Left lobe of liver (tissue), 2 donors: ENCODE measurements at regions not wholly inside any gene's neighbourhood (a gene's known extent, or its start where the extent isn't known, plus 50 kb on each side); places are given as distances from the start of the nearest gene placed in this dataset.
"Not testable (repeated sequence)": the region's sequence is repeated elsewhere in the genome, so short reads cannot be mapped to it uniquely, and the experiment has no call there.

Source experiments
- ATAC-seq: fragments of 200-7000 bp; cut with Tn5 transposase; one replicate; pipeline ENCODE4 v1.9.1; 2020; ENCODE audit warnings: mild to moderate bottlenecking, moderate library complexity
- DNase-seq: peaks from one replicate; pipeline ENCODE4 v3.0.0-alpha.2; 2020; ENCODE audit warnings: low spot score
- donor health status: DM: no; HTN: no; CAD: no; lungs with moderate emphysema.
- donor health status: DM: no; HTN: yes; CAD: no.

DNA sequence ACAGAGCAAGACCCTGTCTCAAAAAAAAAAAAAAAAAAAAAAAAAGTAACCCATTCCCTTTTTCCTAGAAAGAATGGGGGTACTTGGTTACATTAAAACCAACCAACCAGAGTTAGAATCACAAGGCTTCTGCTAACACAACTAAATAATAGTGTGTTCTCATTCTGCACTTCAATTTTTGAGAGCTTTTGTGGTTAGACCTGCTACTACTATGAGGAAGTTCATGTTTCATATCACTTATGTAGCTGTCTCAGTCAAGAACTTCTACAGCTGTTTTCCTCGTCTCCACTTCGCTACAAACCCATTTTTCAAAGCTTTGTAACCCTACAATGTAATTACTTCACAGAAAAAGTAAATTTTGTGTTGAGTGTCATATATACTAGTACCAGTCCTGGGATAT, 58.3 kb downstream of the PDHA2 start:
- DNase-seq = no peak
- no peak for ATAC-seq

DNA sequence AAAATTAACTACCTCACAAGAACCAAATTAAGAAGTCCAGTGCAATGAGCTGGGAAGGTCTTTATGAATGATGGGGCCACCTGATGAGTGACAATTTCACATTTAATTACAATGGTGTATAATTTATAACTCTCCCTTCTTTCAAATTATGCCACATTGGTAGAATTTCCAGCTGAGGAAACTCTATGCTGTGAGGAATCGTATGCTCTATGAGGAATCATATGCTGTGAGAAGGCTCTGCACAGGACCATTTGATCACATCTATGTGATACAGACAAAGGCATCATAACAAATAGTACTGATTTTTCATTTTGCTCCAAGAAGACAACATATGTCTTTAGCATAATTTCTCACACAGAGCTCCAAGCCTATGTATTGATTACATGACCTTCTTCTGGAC, 69.3 kb downstream of the PDHA2 start:
- ATAC-seq = no peak
- no peak for DNase-seq

DNA sequence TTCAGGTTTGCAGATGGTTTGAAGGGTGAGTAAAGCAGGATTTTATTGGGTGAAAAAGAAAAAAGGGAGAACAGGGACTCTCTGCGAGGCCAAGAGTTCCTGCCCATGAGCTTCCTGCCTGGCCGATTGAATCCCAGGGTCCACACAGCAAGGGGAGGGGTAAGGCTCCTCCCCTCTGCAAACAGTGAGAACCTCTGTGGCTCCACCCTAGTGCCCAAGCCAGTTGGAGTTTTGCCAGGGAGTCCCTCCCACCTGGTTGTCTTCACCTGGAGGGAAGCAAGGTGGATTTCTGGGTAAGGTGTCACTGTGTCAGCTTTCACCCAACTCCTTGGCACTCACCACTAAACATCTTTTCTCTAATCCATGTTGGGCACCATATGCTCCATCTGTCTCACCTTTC, 70.9 kb downstream of the PDHA2 start:
- ATAC-seq = no peak
- DNase-seq = no peak

DNA sequence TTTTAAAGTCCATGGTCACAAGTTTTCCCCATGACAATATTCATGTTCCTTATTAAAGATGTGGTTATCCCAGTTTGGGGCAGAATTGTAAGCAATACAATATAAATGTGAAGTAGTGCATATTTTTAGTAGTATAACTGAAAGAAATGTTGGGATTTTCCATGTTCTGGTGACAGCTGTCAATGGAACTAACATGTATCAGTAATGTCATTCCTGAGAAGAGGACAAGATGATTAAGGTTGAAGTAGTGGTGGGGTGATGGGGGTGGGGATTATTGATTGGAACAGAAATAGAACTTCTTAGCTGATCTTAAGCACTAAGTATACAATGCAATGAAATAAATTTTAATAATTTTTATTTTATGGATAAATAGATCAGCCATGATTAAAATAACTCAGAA, 81.6 kb downstream of the PDHA2 start:
- no peak for ATAC-seq
- DNase-seq = no peak

DNA sequence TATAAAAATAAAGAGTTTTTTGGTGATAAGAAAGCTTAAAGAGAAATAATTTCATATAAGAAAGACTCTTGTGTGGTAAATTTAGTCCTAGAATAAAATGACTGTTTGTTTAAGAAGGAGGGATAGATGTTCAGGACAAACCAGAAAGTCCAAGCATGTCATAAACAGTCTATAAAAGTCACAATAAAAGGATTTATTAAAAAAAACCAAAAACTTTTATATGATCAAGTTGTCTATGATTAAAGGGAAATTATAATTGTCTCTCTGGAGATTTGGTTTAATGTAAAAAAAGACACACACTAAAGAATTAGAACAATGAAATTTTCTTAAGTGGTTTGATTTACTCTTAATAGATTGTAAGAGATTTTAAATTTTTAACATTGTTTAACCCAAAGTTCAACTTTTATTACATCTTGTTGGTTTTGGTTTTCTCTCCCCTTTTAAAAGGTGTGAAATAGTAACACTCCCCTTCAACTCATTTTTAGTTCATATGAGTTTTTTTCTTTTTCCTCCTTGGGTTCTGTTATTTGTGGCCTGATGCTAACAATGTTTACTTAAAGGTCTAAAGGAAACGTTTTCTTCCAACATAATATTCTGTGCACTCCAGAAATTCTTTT, 89.7 kb downstream of the PDHA2 start:
- no peak for DNase-seq
- ATAC-seq = no peak

DNA sequence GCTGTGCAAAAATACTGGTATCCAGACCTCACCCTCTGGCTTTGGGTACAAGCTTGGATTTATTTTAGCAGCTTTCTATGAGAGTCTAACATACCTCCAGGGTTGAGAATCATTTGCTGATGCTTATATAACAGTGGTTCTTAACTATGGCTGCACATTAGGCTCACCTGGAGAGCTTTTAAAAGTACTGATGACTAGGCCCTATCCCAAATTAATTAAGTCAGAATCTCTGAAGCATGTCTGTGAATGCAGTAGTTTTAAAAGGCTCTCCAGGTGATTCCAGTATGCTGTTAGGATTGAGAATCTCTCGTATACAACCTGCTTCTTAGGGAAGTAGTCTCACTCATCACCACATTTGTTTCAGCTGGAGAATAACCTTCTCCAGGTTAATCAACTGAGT, 99.2 kb downstream of the PDHA2 start:
- no peak for DNase-seq
- ATAC-seq = no peak

DNA sequence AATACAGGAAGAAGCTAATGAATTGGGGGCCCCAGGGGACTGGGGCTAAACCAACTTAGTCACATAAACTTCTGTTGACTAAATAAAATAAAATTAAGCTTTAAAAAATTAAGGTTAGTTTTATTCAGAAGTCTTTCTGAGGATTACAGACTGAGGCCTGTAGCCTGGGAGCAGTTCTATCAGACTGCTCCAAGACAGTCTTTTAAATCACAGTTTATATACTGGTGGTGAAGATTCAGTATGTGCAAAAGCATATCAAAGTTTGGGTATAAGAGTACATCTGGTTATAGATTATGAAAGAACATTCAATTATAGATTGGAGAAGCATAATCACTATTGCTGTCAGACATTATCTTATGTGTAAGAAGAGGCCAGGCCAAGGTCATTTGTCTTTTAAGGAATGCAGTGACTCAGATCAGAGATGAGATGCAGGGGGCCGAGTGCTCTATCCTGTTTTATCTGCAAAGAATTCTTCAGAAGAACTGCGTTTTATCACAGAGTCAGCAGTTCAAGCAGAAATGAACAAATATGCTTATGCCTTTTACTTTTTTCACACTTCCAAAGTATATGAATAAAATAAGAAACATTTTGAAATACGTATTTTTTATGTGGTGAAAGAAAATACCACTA, 109.4 kb downstream of the PDHA2 start:
- DNase-seq (no peak), ATAC-seq (no peak)

DNA sequence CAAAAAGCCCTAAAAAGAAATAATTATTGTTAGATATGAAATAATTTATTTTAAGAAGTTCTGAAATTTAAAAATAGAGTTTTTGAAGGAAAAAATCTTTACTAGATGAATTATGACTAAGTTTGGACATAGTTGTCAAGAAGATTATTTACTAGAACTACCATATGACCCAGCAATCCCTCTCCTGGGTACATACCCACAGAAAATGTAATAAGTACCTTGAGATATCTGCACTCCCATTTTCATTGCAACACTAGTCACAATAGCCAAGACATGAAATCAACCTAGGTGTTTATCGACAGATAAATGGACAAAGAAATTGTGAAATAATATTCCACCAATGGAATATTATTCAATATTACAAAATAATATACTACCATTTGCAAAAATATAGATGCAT, 109.9 kb downstream of the PDHA2 start:
- DNase-seq (no peak), ATAC-seq (no peak)

DNA sequence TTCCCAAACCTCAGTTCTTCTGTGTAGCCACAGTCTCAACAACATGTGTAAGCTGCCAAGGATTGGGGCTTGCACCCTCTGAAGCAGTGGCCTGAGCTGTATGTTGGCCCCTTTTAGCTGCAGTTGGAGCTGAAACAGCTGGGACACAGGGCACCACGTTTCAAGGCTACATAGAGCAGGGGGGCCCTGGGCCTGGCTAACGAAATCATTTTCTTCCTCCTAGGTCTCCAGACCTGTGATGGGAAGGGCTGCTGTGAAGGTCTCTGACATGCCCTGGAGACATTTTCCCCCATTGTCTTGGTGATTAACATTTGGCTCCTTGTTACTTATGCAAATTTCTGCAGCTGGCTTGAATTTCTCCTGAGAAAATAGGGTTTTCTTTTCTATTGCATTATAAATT, 112.6 kb downstream of the PDHA2 start:
- DNase-seq, ATAC-seq: not testable (repeated sequence)

DNA sequence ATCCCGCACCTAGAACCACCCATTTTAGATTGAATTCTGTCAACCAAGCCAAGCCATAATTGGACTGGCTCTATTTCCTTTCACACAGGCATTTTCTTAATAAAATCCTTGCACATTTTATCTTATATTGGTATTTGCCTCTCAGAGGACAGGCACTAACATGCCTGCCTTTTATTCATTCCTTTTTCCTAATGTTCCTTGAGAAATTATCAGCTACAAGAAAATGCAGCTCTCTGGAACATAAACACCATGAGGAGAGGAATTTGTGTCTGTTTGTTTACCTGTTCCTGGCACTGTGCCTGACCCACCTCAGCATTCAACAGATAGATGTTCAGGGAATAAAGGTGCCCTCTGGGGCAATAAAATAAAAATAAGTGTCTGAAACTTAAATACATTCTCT, 116.2 kb downstream of the PDHA2 start:
- ATAC-seq = no peak
- DNase-seq = no peak

DNA sequence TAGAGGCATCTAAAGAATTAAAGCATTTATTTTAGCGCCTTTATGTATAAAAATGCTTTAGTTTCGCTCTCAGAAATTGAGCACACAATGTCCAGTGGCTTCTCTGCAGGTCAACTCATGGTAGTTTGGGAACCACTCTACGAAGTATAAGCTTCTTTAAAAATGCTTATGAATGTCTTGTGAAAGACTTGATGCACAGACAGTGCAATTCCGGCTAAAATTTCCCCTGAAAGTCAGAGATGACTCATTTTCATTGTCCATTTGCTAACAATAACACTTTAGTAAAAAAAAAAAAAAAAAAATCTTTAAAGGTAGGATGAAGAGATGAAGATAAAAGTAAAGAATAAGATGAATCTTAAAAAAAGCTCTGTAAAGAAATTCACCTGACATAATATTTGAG, 117.2 kb downstream of the PDHA2 start:
- no peak for DNase-seq
- no peak for ATAC-seq

DNA sequence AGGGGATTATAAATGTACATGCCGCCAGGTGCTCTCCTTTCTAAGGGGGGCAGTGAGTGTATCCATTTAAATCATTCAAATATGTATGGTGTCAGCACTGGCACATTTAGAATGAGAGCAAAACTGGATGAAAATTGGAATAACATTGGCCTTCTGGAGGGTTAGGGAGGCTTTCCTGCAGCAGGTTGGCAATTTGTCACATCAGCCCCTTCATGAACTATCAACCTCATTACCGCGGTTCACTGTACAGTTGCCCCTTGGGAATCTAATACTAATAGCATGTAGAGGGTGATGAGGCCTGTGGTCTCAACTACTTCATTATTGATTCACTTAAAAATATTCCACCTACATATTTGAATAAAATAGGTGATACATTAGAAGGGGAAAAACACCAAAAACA, 117.9 kb downstream of the PDHA2 start:
- no peak for DNase-seq
- no peak for ATAC-seq

DNA sequence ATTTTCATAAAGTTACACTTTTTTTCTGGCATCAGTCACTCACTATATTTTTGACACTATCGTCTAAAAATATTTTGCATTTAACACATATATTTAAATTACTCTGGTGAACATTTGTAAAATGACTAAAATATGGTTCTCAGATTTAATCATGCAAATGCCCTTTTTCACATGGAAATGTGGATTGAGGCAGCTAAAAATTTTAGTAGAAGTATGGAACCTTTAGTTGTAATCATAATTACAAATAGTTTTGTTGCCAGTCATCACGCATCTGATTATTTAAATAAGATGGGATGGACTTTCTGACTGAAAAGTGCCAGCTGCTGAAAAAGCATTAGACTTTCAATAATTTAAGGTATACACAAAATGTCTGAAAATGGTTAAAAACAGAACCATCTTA, 119.3 kb downstream of the PDHA2 start:
- DNase-seq = no peak
- no peak for ATAC-seq

DNA sequence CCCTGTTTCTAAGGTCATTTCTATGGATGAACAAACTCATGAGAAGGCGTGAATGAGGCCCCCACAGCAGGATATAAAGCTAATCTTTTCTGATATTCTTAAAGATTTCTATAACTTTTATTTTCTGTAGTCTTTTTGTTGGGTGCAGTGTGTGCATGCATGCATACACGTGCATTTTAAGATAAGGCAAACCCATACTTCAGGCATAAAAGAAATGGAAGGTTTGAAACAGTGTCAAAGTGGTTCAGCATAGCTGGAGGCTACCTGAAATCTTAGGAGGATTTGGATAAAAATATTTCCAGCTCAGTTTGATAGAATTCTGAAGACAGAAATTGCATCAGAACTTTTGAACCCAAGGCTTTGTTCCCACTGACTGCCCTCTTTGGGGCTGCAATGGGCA, 119.7 kb downstream of the PDHA2 start:
- ATAC-seq = no peak
- no peak for DNase-seq

DNA sequence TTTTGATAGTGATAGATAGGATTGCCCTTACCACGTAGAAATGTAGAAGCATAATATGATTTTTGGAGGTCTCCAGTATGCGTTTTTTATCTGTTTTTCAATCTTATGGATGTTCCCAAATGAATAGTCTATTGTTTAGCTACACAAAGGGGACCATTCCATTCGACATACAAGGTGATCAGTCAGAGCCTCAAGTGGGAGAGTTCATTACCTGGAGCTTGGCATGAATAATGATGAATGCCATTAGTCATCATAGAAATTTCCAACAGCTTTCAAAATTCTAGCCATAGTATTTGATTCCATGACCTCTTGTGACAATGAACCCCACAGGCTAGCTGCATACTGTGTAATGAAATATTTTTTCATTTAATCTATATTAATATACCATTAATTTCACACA, 123.6 kb downstream of the PDHA2 start:
- DNase-seq (no peak), ATAC-seq (no peak)

DNA sequence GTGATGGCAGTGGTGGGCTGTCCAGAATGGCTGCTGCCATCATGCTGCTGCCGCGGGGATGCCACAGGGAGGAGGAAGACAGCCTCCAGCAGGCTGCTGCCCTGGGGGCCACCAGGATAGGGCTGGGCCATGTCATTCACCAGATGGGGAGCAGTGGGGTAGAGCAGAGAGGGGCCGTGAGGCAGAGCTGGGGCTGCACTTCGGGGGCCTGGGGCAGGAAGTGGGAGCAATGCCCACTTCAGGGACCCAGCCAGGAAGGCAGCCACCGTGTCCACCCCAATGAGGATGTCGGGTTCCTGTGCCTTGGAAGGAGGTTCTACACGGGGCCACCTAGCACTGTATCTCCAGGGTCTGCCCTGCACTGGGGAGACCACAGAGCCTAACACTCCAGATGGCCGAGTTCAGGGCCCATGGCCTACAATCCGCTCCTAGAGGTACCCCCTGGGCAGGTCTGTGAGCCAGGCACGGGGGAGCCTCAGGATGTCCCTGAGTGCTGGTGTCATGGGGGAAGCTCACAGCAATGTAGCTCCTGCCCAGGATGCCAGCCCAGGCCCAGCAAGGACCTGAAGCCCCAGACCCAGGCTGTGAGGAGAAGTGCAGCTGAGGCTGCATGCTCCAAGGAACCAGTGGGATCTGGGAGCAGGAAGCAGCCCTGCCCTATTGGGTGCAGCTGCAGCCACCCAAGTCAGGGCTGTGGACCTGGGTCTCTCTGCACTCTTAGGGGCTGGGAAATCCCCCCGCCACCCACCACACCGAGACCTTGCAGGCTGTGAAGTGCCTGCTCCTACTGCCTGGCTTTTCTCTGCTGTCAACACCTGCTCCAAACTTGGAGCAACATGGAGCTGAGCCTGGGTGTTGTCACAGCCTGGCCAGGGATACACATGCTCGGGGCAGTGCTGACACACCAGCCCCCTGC, 140.3 kb downstream of the PDHA2 start:
- no peak for ATAC-seq
- DNase-seq = no peak

DNA sequence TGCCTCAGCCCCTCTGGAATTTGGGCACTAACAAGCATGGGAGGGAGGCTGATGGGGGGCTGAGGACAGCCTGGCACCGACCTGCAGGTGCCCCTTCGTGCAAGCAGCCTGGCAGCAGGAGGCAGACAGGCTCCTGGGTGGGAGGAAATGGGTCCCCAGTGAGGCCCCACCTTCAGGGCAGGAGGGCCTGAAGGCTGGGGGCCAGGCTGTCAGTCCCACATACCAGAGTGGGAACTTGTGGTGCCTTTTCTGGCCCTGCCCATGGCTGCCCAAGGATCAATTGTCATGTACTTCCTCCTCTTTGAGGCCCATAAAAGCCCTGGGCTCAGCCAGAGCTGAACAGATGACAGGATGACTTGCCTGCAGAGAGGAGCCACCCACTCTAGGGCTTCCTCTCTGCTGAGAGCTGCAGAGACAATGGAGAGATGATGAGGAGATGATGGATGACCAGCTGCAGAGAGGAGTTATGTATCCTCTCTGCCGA, 141.0 kb downstream of the PDHA2 start:
- no peak for DNase-seq
- no peak for ATAC-seq

DNA sequence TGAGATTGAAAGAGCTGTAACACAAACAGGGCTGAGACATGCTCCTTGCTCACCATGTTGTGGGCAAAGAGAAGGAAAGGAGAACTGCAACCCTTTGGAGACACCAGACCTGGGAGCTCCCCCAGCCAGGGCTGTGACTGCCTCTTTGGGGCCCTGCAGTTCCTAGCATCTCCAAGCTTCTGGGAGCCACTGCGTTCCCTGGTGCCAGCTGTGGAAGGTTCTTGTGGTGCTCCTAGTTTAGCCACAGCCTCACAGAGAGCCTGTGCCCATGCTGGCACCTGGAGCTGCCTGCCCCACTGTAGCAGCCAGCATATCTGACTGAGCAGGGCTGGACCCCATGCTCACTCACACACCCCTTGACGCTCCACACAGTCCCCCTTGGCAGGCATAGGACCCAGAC, 141.7 kb downstream of the PDHA2 start:
- DNase-seq (no peak), ATAC-seq (no peak)

DNA sequence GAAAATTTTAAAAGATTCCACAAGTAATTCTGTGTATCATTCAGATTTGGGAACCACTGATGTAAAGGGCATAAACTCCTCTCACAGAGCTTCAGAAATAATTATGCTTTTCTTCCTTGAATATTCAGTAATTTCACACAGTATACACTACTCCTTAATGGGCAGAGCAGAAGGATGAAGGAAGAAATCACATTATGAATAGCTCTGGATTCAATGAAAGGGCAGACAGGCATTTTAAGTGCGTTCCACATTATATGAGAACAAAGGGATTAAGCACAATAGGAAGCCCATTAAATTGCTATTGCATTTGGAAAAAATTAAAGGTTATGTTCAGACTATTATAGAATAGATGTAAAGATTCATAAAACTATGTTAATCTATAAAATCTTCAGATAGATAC, 142.6 kb downstream of the PDHA2 start:
- ATAC-seq (no peak), DNase-seq (no peak)

DNA sequence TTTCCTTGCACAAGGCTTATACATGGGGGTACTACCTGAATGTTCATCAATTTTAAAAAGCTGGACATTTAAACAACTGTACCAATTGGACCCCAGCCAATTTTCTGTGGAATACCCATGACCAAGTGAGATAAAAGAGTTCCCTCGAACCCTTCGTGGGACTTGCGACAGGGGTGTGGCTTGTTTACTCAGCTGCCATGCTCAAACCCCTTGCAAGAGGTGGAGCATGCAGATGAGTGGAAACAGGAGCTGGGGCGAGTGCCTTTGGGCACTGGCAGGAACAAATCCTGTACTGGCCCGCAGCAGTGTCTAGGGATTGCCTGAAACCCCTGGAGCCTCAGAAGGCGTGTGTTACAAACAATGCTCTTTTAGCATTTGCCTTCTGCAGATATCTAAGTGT, 144.2 kb downstream of the PDHA2 start:
- ATAC-seq = no peak
- no peak for DNase-seq

DNA sequence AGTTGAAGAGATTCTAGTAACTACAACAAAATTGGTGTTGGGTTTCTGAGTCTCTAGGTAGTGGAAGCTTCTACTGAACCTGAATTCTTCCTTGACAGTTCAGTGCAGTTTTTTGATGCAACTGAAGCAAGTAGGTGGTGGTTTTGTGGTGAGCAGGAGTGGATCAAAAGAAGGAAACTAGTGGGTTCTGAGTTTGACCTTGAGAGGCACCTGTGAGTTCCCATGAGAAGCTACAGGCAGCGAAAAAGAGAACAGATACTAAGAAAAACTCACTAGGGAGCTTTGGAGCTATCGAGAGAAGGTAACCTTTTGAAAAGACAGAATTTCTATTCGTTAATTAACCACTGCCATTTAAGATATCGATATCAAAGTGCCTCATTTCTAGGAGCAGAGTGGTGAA, 145.2 kb downstream of the PDHA2 start:
- no peak for ATAC-seq
- no peak for DNase-seq
